Spinal cord (tissue), 9 donors: ENCODE measurements at regions not wholly inside any gene's neighbourhood (a gene's known extent, or its start where the extent isn't known, plus 50 kb on each side); places are given as distances from the start of the nearest gene placed in this dataset.
"Not testable (repeated sequence)": the region's sequence is repeated elsewhere in the genome, so short reads cannot be mapped to it uniquely, and the experiment has no call there.

ENCODE experiments used
- DNase-seq, 6 donors: peaks; one replicate each; pipeline versions ENCODE4 v3.0.0 to v3.0.0-alpha.2; 2013 to 2015; ENCODE audit warnings: low spot score in 6 of 6, low read depth in 4 of 6
- H3K27ac ChIP-seq: one replicate; pipeline ENCODE4 v1.5.1; 2013; ENCODE audit warnings: low read depth, low read length, control low read depth
- H3K27me3 ChIP-seq: one replicate; pipeline ENCODE4 v1.6.1; 2013; ENCODE audit warnings: low read length; ENCODE audit not compliant: control insufficient read depth, insufficient read depth
- H3K36me3 ChIP-seq: one replicate; pipeline ENCODE4 v1.6.1; 2013; ENCODE audit warnings: low read length; ENCODE audit not compliant: control insufficient read depth, insufficient read depth
- H3K4me1 ChIP-seq: one replicate; pipeline ENCODE4 v1.6.1; 2013; ENCODE audit warnings: low read length; ENCODE audit not compliant: control insufficient read depth, insufficient read depth
- H3K4me3 ChIP-seq: one replicate; pipeline ENCODE4 v1.5.1; 2013; ENCODE audit warnings: low read depth, low read length, control low read depth
- H3K9me3 ChIP-seq: one replicate; pipeline ENCODE4 v1.6.1; 2013; ENCODE audit warnings: low read length; ENCODE audit not compliant: control insufficient read depth, insufficient read depth
- WGBS: methylation state at CpG from one replicate; pipeline ENCODE4 v1.1.5; 2013; ENCODE audit warnings: missing lambda C conversion rate; ENCODE audit not compliant: insufficient coverage; 5-methylcytosine and 5-hydroxymethylcytosine counted together
- donor health status: healthy.

GRCh38 chr15:24763891-24764290 is 88.3 kb downstream of the NPAP1 start:
- no peak for DNase-seq
- H3K4me1 ChIP-seq = no peaks in the 10 kb centered on the region
- no peaks in the 10 kb centered on the region for H3K9me3 ChIP-seq
- no peaks in the 10 kb centered on the region for H3K36me3 ChIP-seq
- no peak overlapping the region for H3K4me3 ChIP-seq
- no peak overlapping the region for H3K27ac ChIP-seq
- no peaks in the 10 kb centered on the region for H3K27me3 ChIP-seq
- WGBS = 38% methylated on average over 2 of the region's 4 CpGs

- WGBS = 89% methylated on average over 4 of the region's 7 CpGs
- H3K4me1 ChIP-seq = no peaks in the 10 kb centered on the region
- no peaks in the 10 kb centered on the region for H3K27me3 ChIP-seq
- no peaks in the 10 kb centered on the region for H3K36me3 ChIP-seq
- H3K27ac ChIP-seq = no peak overlapping the region
- H3K9me3 ChIP-seq = no peaks in the 10 kb centered on the region
- H3K4me3 ChIP-seq = no peak overlapping the region
- no peak for DNase-seq
Observed at GRCh38 chr15:24764375-24765171, 89.0 kb downstream of the NPAP1 start.

- H3K36me3 ChIP-seq = no peaks in the 10 kb centered on the region
- no peaks in the 10 kb centered on the region for H3K27me3 ChIP-seq
- no peaks in the 10 kb centered on the region for H3K4me1 ChIP-seq
- no peak overlapping the region for H3K27ac ChIP-seq
- no peak overlapping the region for H3K4me3 ChIP-seq
- DNase-seq = no peak
- WGBS = no CpG with 5 or more reads among the region's 1 CpG
- no peaks in the 10 kb centered on the region for H3K9me3 ChIP-seq
Observed at GRCh38 chr15:24766511-24767133, 91.0 kb downstream of the NPAP1 start.

- peak in 3 of 6 donors; percentile 7 to 79 (median 13) for DNase-seq
- Histone ChIP-seq H3K27me3 (no peaks in the 10 kb centered on the region), H3K9me3 (no peaks in the 10 kb centered on the region), H3K4me3 (peak overlapping the region; percentile 57), H3K4me1 (no peaks in the 10 kb centered on the region), H3K27ac (peak overlapping the region; percentile 78), H3K36me3 (no peaks in the 10 kb centered on the region)
- 20% methylated on average over 1 of the region's 6 CpGs for WGBS
Observed at GRCh38 chr15:24772266-24772665, 96.7 kb downstream of the NPAP1 start.

- peak overlapping the region; percentile 57 for H3K4me3 ChIP-seq
- peak overlapping the region; percentile 78 for H3K27ac ChIP-seq
- no peaks in the 10 kb centered on the region for H3K9me3 ChIP-seq
- H3K4me1 ChIP-seq = no peaks in the 10 kb centered on the region
- no peaks in the 10 kb centered on the region for H3K27me3 ChIP-seq
- H3K36me3 ChIP-seq = no peaks in the 10 kb centered on the region
- 22% methylated on average over 38 of the region's 47 CpGs for WGBS
- peak; percentile 63 to 97 (median 78) for DNase-seq
Observed at GRCh38 chr15:24772686-24773373, 97.3 kb downstream of the NPAP1 start.

GRCh38 chr15:24777307-24777706 is 101.7 kb downstream of the NPAP1 start:
- Histone ChIP-seq H3K9me3 (no peaks in the 10 kb centered on the region), H3K4me1 (no peaks in the 10 kb centered on the region), H3K4me3 (no peak overlapping the region), H3K27ac (no peak overlapping the region), H3K36me3 (no peaks in the 10 kb centered on the region), H3K27me3 (no peaks in the 10 kb centered on the region)
- DNase-seq = no peak

GRCh38 chr15:24784506-24784905 is 108.9 kb downstream of the NPAP1 start:
- H3K4me3 ChIP-seq = no peak overlapping the region
- 56% methylated on average over 2 of the region's 4 CpGs for WGBS
- H3K27me3 ChIP-seq = no peaks in the 10 kb centered on the region
- no peak overlapping the region for H3K27ac ChIP-seq
- H3K36me3 ChIP-seq = no peaks in the 10 kb centered on the region
- DNase-seq = no peak
- H3K9me3 ChIP-seq = no peaks in the 10 kb centered on the region
- no peaks in the 10 kb centered on the region for H3K4me1 ChIP-seq

- no peaks in the 10 kb centered on the region for H3K4me1 ChIP-seq
- no peaks in the 10 kb centered on the region for H3K36me3 ChIP-seq
- H3K27me3 ChIP-seq = no peaks in the 10 kb centered on the region
- 50% methylated on average over 1 of the region's 1 CpG for WGBS
- DNase-seq = no peak
- no peak overlapping the region for H3K4me3 ChIP-seq
- no peaks in the 10 kb centered on the region for H3K9me3 ChIP-seq
- H3K27ac ChIP-seq = no peak overlapping the region
Observed at GRCh38 chr15:24786347-24786746, 110.8 kb downstream of the NPAP1 start.

- H3K36me3 ChIP-seq, H3K4me3 ChIP-seq, H3K9me3 ChIP-seq, H3K27ac ChIP-seq, DNase-seq, H3K4me1 ChIP-seq, H3K27me3 ChIP-seq: not testable (repeated sequence)
- WGBS = 67% methylated on average over 4 of the region's 6 CpGs
Observed at GRCh38 chr15:24802624-24803023, 127.0 kb downstream of the NPAP1 start.
